ENCODE measurements at regions not wholly inside any gene's neighbourhood (a gene's known extent, or its start where the extent isn't known, plus 50 kb on each side); places are given as distances from the start of the nearest gene placed in this dataset.

GRCh38 chr9:106112935-106113334 is 418.6 kb downstream of the TMEM38B start (continued):
- no peak for TF ChIP-seq SP2 (IDR thresholded peaks at IDR 0.05; ENCODE audit: low read length)
- TF ChIP-seq HDAC2 (IDR thresholded peaks at IDR 0.05; ENCODE audit: borderline replicate concordance in 1 of 2, low read depth in 2 of 2, low read length in 2 of 2): no peak
- TF ChIP-seq JUN (IDR thresholded peaks at IDR 0.05; ENCODE audit: low read depth, low read length): no peak
- no peak for TF ChIP-seq KDM1A (IDR thresholded peaks at IDR 0.05; ENCODE audit: borderline replicate concordance, low read length)
- no peak for TF ChIP-seq RBBP5 (IDR thresholded peaks at IDR 0.05; ENCODE audit: borderline replicate concordance, low read depth, low read length)
- no peak for TF ChIP-seq SIRT6 (IDR thresholded peaks at IDR 0.05; ENCODE audit: low read length)
- TF ChIP-seq CHD2 (IDR thresholded peaks at IDR 0.05; ENCODE audit: low read length): no peak
- TF ChIP-seq CREB1 (IDR thresholded peaks at IDR 0.05): no peak
- TF ChIP-seq SIN3A (conservative IDR thresholded peaks at IDR 0.05 in 1 of 2, IDR thresholded peaks at IDR 0.05 in 1 of 2; ENCODE audit: low read depth in 1 of 2, low read length in 2 of 2): no peak
- no peak for TF ChIP-seq NRF1 (IDR thresholded peaks at IDR 0.05; ENCODE audit: low read depth, low read length)

Measured in H1 (cell line).